ENCODE measurements at regions not wholly inside any gene's neighbourhood (a gene's known extent, or its start where the extent isn't known, plus 50 kb on each side); places are given as distances from the start of the nearest gene placed in this dataset.

- no peak for DNase-seq (ENCODE audit: low spot score)
Observed at GRCh38 chr2:123103902-123104301, 921.2 kb upstream of the CNTNAP5 start.

- DNase-seq (ENCODE audit: low spot score) = no peak
Observed at GRCh38 chr2:123116595-123116994, 908.5 kb upstream of the CNTNAP5 start.

GRCh38 chr2:123127236-123127635, 897.9 kb upstream of the CNTNAP5 start:
- no peak for DNase-seq (ENCODE audit: low spot score)

GRCh38 chr2:123128951-123129350, 896.1 kb upstream of the CNTNAP5 start:
- no peak for DNase-seq (ENCODE audit: low spot score)

GRCh38 chr2:123136419-123136818, 888.7 kb upstream of the CNTNAP5 start:
- no peak for DNase-seq (ENCODE audit: low spot score)

- DNase-seq (ENCODE audit: low spot score) = no peak
Observed at GRCh38 chr2:123144082-123144481, 881.0 kb upstream of the CNTNAP5 start.

- DNase-seq (ENCODE audit: low spot score) = no peak
Observed at GRCh38 chr2:123153041-123153440, 872.0 kb upstream of the CNTNAP5 start.

- DNase-seq (ENCODE audit: low spot score) = no peak
Observed at GRCh38 chr2:123154195-123154594, 870.9 kb upstream of the CNTNAP5 start.

- DNase-seq (ENCODE audit: low spot score) = no peak
Observed at GRCh38 chr2:123157016-123157415, 868.1 kb upstream of the CNTNAP5 start.

- DNase-seq (ENCODE audit: low spot score) = no peak
Observed at GRCh38 chr2:123162400-123163016, 862.6 kb upstream of the CNTNAP5 start.

GRCh38 chr2:123163398-123163797, 861.7 kb upstream of the CNTNAP5 start:
- DNase-seq (ENCODE audit: low spot score) = no peak

GRCh38 chr2:123164216-123164615, 860.9 kb upstream of the CNTNAP5 start:
- no peak for DNase-seq (ENCODE audit: low spot score)

- no peak for DNase-seq (ENCODE audit: low spot score)
Observed at GRCh38 chr2:123165616-123166015, 859.5 kb upstream of the CNTNAP5 start.

- no peak for DNase-seq (ENCODE audit: low spot score)
Observed at GRCh38 chr2:123179526-123179925, 845.6 kb upstream of the CNTNAP5 start.

- no peak for DNase-seq (ENCODE audit: low spot score)
Observed at GRCh38 chr2:123195957-123196356, 829.1 kb upstream of the CNTNAP5 start.

GRCh38 chr2:123200035-123200434, 825.1 kb upstream of the CNTNAP5 start:
- DNase-seq (ENCODE audit: low spot score) = no peak

- no peak for DNase-seq (ENCODE audit: low spot score)
Observed at GRCh38 chr2:123207245-123207644, 817.8 kb upstream of the CNTNAP5 start.

GRCh38 chr2:123209202-123209601, 815.9 kb upstream of the CNTNAP5 start:
- DNase-seq (ENCODE audit: low spot score) = no peak

- no peak for DNase-seq (ENCODE audit: low spot score)
Observed at GRCh38 chr2:123211181-123211580, 813.9 kb upstream of the CNTNAP5 start.

- no peak for DNase-seq (ENCODE audit: low spot score)
Observed at GRCh38 chr2:123245156-123245555, 779.9 kb upstream of the CNTNAP5 start.

- DNase-seq (ENCODE audit: low spot score) = no peak
Observed at GRCh38 chr2:123258877-123259539, 766.1 kb upstream of the CNTNAP5 start.

- no peak for DNase-seq (ENCODE audit: low spot score)
Observed at GRCh38 chr2:123262856-123263255, 762.2 kb upstream of the CNTNAP5 start.

- DNase-seq (ENCODE audit: low spot score) = no peak
Observed at GRCh38 chr2:123283431-123283830, 741.7 kb upstream of the CNTNAP5 start.

GRCh38 chr2:123303731-123304130, 721.4 kb upstream of the CNTNAP5 start:
- DNase-seq (ENCODE audit: low spot score) = no peak
